GM12874 (cell line): ENCODE measurements at regions not wholly inside any gene's neighbourhood (a gene's known extent, or its start where the extent isn't known, plus 50 kb on each side); places are given as distances from the start of the nearest gene placed in this dataset.

Experiments
- CTCF ChIP-seq: IDR thresholded peaks from 2 replicates; pipeline ENCODE4 v1.5.1; 2011; ENCODE audit warnings: low read depth, mild to moderate bottlenecking, control low read depth, low read length, moderate library complexity; ENCODE audit not compliant: insufficient read depth

- no peak for TF ChIP-seq CTCF
These were observed 1009.0 kb upstream of the LCORL start for GRCh38 chr4:19030536-19030935.

DNA sequence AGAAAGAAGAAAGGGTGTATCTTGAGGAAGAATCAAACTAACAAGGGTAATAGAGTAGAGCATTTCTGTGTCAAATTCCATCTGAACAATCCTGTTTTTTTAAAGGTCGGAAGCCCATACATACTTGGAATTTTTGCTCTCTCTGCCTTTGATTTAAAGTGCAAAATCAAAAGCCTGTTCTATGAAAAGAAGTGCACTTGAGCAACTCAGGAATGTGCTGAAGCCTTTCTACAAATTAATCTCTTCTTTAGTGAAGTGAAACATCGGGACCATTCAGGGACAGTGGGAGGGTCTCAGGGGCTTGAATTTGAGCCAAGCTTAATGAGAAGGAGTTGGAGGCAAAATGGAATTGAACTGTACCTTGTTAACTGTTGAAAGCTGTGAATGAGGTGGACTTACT lies 1008.5 kb upstream of the LCORL start:
- no peak for TF ChIP-seq CTCF

DNA sequence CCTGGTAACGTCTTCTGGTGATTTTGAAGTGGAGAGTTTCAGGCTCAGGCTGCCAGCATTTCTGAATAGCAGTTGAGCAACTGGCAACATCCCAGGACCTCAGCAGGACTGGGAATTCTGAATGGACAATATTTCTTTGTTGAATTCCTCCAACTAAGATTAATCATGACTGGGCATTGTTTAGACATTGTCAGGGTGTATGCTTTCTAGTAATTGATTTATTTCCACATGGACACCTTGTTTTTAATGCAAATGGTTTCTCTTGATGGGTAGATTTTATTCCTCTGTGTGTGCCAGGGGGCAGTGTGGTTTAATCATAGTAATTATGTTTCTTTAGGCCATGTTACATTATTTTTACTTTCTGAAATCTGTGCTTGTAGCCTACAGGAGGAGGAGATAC lies 1004.7 kb upstream of the LCORL start:
- no peak for TF ChIP-seq CTCF

GRCh38 chr4:19025031-19025430 lies 1003.5 kb upstream of the LCORL start:
- TF ChIP-seq CTCF = no peak

GRCh38 chr4:19024047-19024446 lies 1002.5 kb upstream of the LCORL start:
- no peak for TF ChIP-seq CTCF

DNA sequence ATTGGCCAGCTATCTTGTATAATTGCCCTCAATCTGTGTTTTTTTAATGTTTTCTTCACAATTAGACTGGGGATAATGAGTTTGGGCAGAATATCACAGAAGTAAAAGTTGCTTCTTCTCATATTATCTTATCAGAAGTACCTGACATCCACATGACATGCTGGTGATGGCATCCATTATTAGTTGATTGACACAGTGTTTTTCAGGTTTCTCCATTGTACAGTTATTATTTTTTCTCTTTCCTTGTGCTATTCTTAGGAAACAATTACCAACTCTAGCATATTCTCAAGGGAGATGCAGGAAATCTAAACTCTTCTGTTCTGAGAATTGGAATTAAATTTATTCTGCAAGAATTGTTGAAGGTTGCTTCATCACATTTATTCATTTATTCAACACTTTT lies 1000.1 kb upstream of the LCORL start:
- no peak for TF ChIP-seq CTCF

GRCh38 chr4:19014594-19014993 lies 993.0 kb upstream of the LCORL start:
- TF ChIP-seq CTCF = no peak

DNA sequence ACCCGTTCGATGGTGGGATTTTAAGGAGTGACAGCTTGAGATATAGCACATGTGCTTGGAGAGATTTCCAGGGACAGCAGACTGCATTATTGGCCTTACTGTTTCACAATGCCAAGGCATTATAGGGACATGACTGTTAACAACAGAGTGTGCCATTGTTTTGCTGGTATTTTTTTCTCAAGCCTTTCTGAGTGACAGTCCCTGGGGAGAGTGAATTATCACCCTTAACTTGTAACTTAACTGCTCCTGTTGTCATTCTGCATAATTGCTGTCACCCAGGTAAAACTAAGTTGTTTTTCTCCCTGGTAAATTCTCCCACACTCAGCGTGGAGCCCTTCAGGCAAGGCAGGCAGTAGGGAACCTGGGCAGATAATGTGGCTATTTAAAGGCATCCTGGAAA lies 989.2 kb upstream of the LCORL start:
- TF ChIP-seq CTCF = no peak
